K562 (cell line): ENCODE measurements at regions not wholly inside any gene's neighbourhood (a gene's known extent, or its start where the extent isn't known, plus 50 kb on each side); places are given as distances from the start of the nearest gene placed in this dataset.
A peak's percentile ranks its signal among the peaks of the same experiment; 100 is the strongest.

Experiments used
- ARID1B ChIP-seq: fragments of 450-650 bp; IDR thresholded peaks from 2 replicates; pipeline ENCODE4 v1.6.1; 2016; ENCODE audit warnings: antibody characterized with exemption, mild to moderate bottlenecking, inconsistent platforms
- ARNT ChIP-seq, 2 experiments: fragments of 450-650 bp; IDR thresholded peaks; 2 replicates each; pipeline ENCODE4 v1.6.1; 2016; ENCODE audit warnings: mild to moderate bottlenecking in 1 of 2
- BRD9 ChIP-seq: fragments of 450-650 bp; IDR thresholded peaks from 2 replicates; pipeline ENCODE4 v1.6.1; 2018; ENCODE audit warnings: low read depth; ENCODE audit not compliant: partially characterized antibody
- ESRRB ChIP-seq: fragments of 250-450 bp; sonication (Bioruptor Pico); IDR thresholded peaks from 2 replicates; pipeline ENCODE4 v1.5.0; 2020; ENCODE audit warnings: mild to moderate bottlenecking, moderate library complexity, borderline replicate concordance
- FOXA3 ChIP-seq, 2 experiments: fragments of 450-650 bp in 1 of 2; sonication (generic) in 1 of 2; formaldehyde crosslinking; IDR thresholded peaks in 1 of 2; conservative IDR thresholded peaks in 1 of 2; 2 replicates each; pipeline versions ENCODE4 v1.4.0 to v1.8.0; 2020 to 2022; ENCODE audit warnings: mild to moderate bottlenecking in 2 of 2, missing genetic modification reagents in 1 of 2
- IFI16 ChIP-seq: fragments of 250-450 bp; sonication (Bioruptor Pico); IDR thresholded peaks from 2 replicates; pipeline ENCODE4 v2.1.2; 2022; ENCODE audit warnings: mild to moderate bottlenecking, inconsistent platforms
- MYC ChIP-seq, 2 experiments: fragments of 250-450 bp in 1 of 2; sonication (Bioruptor Pico) in 1 of 2; IDR thresholded peaks; 2 replicates each; pipeline versions ENCODE4 v1.5.1 to v1.6.1; 2012 to 2021; ENCODE audit warnings: low read depth in 2 of 2, borderline replicate concordance in 1 of 2, improper control_type of control experiment in 1 of 2, low read length in 1 of 2, mild to moderate bottlenecking in 1 of 2, moderate library complexity in 1 of 2
- MYNN ChIP-seq, 2 experiments: sonication (generic); formaldehyde crosslinking in 1 of 2; IDR thresholded peaks; 2 replicates each; pipeline versions ENCODE4 v1.5.0 to v1.6.1; 2016 to 2020; ENCODE audit warnings: antibody characterized with exemption in 1 of 2, missing genetic modification reagents in 1 of 2
- NR4A1 ChIP-seq, 2 experiments: fragments of 250-450 bp in 1 of 2; fragments of 450-650 bp in 1 of 2; sonication (Bioruptor Pico) in 1 of 2; IDR thresholded peaks; 2 replicates each; pipeline versions ENCODE4 v1.4.0 to v1.6.1; 2016 to 2020; ENCODE audit warnings: mild to moderate bottlenecking in 2 of 2, missing compliant biosample characterization in 1 of 2, missing genetic modification characterization in 1 of 2, moderate library complexity in 1 of 2
- RBM34 ChIP-seq: fragments of 200-400 bp; formaldehyde crosslinking; IDR thresholded peaks from 2 replicates; pipeline ENCODE4 v1.6.1; 2018; ENCODE audit warnings: low read length, borderline replicate concordance; ENCODE audit not compliant: insufficient read depth
- ZNF282 ChIP-seq: sonication (generic); formaldehyde crosslinking; IDR thresholded peaks from 2 replicates; pipeline ENCODE4 v1.8.1; 2023; ENCODE audit warnings: missing genetic modification reagents
- ZNF764 ChIP-seq: fragments of 250-450 bp; sonication (Bioruptor Pico); IDR thresholded peaks from 2 replicates; pipeline ENCODE4 v1.4.0; 2020; ENCODE audit warnings: low read depth, mild to moderate bottlenecking, moderate library complexity
- TF ChIP-seq, protein P1 (sequence below): fragments of 200-800 bp; sonication (Bioruptor generic); IDR thresholded peaks from 2 replicates; pipeline ENCODE4 v1.6.1; 2017; ENCODE audit warnings: missing genetic modification characterization, missing compliant biosample characterization
- TF ChIP-seq, protein P2 (sequence below): fragments of 250-450 bp; sonication (Bioruptor Pico); IDR thresholded peaks from 2 replicates; pipeline ENCODE4 v1.4.0; 2020
- TF ChIP-seq, protein P3 (sequence below): sonication (generic); formaldehyde crosslinking; IDR thresholded peaks from 2 replicates; pipeline ENCODE4 v1.8.1; 2023; ENCODE audit warnings: mild to moderate bottlenecking, missing genetic modification reagents
- TF ChIP-seq, protein P4 (sequence below): sonication (generic); formaldehyde crosslinking; IDR thresholded peaks from 2 replicates; pipeline ENCODE4 v1.9.0; 2022; ENCODE audit warnings: mild to moderate bottlenecking, missing genetic modification reagents
- TF ChIP-seq, protein P5 (sequence below): sonication (generic); formaldehyde crosslinking; IDR thresholded peaks from 2 replicates; pipeline ENCODE4 v1.8.0; 2022; ENCODE audit warnings: mild to moderate bottlenecking, missing genetic modification reagents
- TF ChIP-seq, protein P6 (sequence below): fragments of 250-450 bp; sonication (Bioruptor Pico); IDR thresholded peaks from 2 replicates; pipeline ENCODE4 v1.8.0; 2021; ENCODE audit warnings: borderline replicate concordance, mild to moderate bottlenecking, moderate library complexity; ENCODE audit not compliant: poor library complexity, severe bottlenecking

DNA sequence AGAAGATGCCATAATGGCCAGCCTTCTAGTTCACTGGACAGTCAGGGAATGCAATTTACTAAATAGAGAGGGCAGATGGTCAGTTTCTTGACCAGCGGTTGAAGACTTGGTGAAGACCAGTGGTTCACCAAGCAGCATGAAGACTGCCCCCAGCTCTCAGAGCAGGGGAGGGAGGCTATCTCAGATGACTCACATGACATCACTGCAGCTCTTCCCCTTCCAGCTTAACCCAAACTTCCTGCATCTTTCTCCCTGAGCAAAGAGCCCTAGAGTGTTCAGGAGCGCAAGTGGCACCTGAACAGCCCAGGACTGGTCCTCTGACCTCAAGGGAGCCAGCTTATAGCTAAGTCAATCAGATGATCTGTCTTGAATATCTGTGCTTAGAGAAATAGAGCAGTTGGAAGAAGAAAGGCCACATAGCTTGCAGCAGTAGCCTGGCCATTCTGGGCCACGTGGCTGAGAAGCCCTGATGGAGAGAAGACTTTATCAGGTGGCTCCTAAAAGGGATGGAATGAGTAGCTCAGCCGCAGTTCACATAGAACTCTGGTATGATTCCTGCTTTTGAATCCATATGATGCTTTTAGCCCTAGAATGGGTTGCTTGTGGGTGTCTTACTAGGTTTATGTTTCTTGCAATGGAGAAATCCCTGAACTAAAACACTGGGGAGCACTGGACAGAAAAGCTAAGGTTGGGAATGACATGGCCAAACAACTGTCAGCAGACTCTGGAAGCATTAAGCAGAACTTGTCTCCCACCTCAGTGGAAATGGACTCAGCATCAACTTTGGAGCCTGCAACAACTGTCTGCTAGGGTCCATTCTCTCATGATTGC is 392.1 kb upstream of the CCL2 start (continued):
- TF ChIP-seq, protein P1, sequence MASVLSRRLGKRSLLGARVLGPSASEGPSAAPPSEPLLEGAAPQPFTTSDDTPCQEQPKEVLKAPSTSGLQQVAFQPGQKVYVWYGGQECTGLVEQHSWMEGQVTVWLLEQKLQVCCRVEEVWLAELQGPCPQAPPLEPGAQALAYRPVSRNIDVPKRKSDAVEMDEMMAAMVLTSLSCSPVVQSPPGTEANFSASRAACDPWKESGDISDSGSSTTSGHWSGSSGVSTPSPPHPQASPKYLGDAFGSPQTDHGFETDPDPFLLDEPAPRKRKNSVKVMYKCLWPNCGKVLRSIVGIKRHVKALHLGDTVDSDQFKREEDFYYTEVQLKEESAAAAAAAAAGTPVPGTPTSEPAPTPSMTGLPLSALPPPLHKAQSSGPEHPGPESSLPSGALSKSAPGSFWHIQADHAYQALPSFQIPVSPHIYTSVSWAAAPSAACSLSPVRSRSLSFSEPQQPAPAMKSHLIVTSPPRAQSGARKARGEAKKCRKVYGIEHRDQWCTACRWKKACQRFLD (CRISPR knock-in tag): no peak
- TF ChIP-seq ARNT (IDR thresholded peaks at IDR 0.05): no peak
- TF ChIP-seq NR4A1 (CRISPR knock-in tag; IDR thresholded peaks at IDR 0.05): no peak
- peak; percentile 54; the same call in 1 of the 2 replicates for TF ChIP-seq NR4A1 (tag; IDR thresholded peaks at IDR 0.05)
- no peak for TF ChIP-seq ZNF764
- 0 out of 2 replicates have a peak, but pooled peaks have one; percentile 37 for TF ChIP-seq MYC (IDR thresholded peaks at IDR 0.05; ENCODE audit: low read depth, low read length)
- no peak for TF ChIP-seq MYC (CRISPR knock-in tag; IDR thresholded peaks at IDR 0.05; ENCODE audit: borderline replicate concordance, low read depth)
- TF ChIP-seq, protein P2, sequence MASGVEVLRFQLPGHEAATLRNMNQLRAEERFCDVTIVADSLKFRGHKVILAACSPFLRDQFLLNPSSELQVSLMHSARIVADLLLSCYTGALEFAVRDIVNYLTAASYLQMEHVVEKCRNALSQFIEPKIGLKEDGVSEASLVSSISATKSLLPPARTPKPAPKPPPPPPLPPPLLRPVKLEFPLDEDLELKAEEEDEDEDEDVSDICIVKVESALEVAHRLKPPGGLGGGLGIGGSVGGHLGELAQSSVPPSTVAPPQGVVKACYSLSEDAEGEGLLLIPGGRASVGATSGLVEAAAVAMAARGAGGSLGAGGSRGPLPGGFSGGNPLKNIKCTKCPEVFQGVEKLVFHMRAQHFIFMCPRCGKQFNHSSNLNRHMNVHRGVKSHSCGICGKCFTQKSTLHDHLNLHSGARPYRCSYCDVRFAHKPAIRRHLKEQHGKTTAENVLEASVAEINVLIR: 0 out of 2 replicates have a peak, but pooled peaks have one; percentile 27
- TF ChIP-seq ESRRB (CRISPR knock-in tag): no peak
- no peak for TF ChIP-seq MYNN (IDR thresholded peaks at IDR 0.05)
- no peak for TF ChIP-seq MYNN (CRISPR knock-in tag; IDR thresholded peaks at IDR 0.05)
- TF ChIP-seq BRD9: no peak
- TF ChIP-seq ARID1B: no peak
- TF ChIP-seq, protein P3, sequence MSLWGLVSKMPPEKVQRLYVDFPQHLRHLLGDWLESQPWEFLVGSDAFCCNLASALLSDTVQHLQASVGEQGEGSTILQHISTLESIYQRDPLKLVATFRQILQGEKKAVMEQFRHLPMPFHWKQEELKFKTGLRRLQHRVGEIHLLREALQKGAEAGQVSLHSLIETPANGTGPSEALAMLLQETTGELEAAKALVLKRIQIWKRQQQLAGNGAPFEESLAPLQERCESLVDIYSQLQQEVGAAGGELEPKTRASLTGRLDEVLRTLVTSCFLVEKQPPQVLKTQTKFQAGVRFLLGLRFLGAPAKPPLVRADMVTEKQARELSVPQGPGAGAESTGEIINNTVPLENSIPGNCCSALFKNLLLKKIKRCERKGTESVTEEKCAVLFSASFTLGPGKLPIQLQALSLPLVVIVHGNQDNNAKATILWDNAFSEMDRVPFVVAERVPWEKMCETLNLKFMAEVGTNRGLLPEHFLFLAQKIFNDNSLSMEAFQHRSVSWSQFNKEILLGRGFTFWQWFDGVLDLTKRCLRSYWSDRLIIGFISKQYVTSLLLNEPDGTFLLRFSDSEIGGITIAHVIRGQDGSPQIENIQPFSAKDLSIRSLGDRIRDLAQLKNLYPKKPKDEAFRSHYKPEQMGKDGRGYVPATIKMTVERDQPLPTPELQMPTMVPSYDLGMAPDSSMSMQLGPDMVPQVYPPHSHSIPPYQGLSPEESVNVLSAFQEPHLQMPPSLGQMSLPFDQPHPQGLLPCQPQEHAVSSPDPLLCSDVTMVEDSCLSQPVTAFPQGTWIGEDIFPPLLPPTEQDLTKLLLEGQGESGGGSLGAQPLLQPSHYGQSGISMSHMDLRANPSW (CRISPR knock-in tag): no peak
- no peak for TF ChIP-seq ZNF282
- no peak for TF ChIP-seq FOXA3 (CRISPR knock-in tag; conservative IDR thresholded peaks at IDR 0.05 in 1 of 2, IDR thresholded peaks at IDR 0.05 in 1 of 2)
- TF ChIP-seq, protein P4, sequence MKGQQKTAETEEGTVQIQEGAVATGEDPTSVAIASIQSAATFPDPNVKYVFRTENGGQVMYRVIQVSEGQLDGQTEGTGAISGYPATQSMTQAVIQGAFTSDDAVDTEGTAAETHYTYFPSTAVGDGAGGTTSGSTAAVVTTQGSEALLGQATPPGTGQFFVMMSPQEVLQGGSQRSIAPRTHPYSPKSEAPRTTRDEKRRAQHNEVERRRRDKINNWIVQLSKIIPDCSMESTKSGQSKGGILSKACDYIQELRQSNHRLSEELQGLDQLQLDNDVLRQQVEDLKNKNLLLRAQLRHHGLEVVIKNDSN (CRISPR knock-in tag): no peak
- TF ChIP-seq, protein P5, sequence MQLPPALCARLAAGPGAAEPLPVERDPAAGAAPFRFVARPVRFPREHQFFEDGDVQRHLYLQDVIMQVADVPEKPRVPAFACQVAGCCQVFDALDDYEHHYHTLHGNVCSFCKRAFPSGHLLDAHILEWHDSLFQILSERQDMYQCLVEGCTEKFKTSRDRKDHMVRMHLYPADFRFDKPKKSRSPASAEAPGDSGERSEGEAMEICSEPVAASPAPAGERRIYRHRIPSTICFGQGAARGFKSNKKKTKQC: no peak
- TF ChIP-seq IFI16 (CRISPR knock-in tag): no peak
- TF ChIP-seq RBM34: no peak
- TF ChIP-seq, protein P6, sequence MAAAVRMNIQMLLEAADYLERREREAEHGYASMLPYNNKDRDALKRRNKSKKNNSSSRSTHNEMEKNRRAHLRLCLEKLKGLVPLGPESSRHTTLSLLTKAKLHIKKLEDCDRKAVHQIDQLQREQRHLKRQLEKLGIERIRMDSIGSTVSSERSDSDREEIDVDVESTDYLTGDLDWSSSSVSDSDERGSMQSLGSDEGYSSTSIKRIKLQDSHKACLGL: no peak
